ENCODE measurements at regions not wholly inside any gene's neighbourhood (a gene's known extent, or its start where the extent isn't known, plus 50 kb on each side); places are given as distances from the start of the nearest gene placed in this dataset.

DNA sequence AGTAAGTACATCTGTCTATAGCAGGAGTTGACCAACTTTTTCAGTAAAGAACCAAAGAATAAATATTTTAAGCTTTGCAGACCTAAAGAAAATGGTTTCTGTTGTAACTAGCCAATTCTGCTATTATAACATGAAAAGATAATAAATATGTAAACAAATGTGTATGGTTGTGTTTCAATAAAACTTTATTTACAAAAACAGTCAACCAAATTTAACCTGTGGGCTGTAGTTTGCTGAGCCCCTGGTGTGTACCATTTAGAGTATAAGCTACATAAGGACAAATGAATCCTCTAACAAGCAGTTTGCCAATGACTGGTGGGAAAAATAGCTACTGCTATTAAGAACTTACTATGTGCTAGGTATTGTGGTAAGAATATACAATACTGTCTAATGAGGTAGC is 79.4 kb downstream of the MAIP1 start:
- Histone ChIP-seq H3K79me2 (ENCODE audit: insufficient read depth, low read depth, low read length) (no peaks in the 10 kb centered on the region), H3K4me2 (ENCODE audit: low read length) (no peak overlapping the region), H3K9me2 (ENCODE audit: insufficient read depth, low read length) (no peaks in the 10 kb centered on the region), H3K4me1 (ENCODE audit: insufficient read depth, low read length, poor library complexity, severe bottlenecking) (no peaks in the 10 kb centered on the region), H2AFZ (ENCODE audit: low read length) (no peak overlapping the region), H3K9me3 (ENCODE audit: low read length) (no peaks in the 10 kb centered on the region), H3K36me3 (ENCODE audit: insufficient read depth, low read length) (no peaks in the 10 kb centered on the region), H3K4me3 (ENCODE audit: low read depth, low read length, poor library complexity, severe bottlenecking) (no peak overlapping the region), H3K27ac (ENCODE audit: low read depth, low read length, poor library complexity, severe bottlenecking) (no peak overlapping the region), H4K20me1 (ENCODE audit: insufficient read depth, low read length) (no peaks in the 10 kb centered on the region)
- TF ChIP-seq, protein P1, sequence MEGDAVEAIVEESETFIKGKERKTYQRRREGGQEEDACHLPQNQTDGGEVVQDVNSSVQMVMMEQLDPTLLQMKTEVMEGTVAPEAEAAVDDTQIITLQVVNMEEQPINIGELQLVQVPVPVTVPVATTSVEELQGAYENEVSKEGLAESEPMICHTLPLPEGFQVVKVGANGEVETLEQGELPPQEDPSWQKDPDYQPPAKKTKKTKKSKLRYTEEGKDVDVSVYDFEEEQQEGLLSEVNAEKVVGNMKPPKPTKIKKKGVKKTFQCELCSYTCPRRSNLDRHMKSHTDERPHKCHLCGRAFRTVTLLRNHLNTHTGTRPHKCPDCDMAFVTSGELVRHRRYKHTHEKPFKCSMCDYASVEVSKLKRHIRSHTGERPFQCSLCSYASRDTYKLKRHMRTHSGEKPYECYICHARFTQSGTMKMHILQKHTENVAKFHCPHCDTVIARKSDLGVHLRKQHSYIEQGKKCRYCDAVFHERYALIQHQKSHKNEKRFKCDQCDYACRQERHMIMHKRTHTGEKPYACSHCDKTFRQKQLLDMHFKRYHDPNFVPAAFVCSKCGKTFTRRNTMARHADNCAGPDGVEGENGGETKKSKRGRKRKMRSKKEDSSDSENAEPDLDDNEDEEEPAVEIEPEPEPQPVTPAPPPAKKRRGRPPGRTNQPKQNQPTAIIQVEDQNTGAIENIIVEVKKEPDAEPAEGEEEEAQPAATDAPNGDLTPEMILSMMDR (conservative IDR thresholded peaks at IDR 0.05; ENCODE audit: low read length): no peak
- no peak for TF ChIP-seq EZH2phosphoT487 (IDR thresholded peaks at IDR 0.05; ENCODE audit: borderline replicate concordance, low read depth, low read length)
- DNase-seq (ENCODE audit: low spot score): no peak
- ChIA-PET CTCF (ENCODE audit: unreplicated experiment) (no interaction called here), POLR2A (interaction anchor here (0.5 kb wide), 1 partner anchor 642 kb away, joined by 3 read pairs; no protein-coding TSS in a partner anchor)
- no TSS peak for BruUV-seq (replicated peaks)
- intact Hi-C loops (cut with micrococcal nuclease; ENCODE audit: unreplicated experiment): loop anchor here (5.0 kb wide), 1 partner anchor 262 kb away; no protein-coding TSS in a partner anchor

DNA sequence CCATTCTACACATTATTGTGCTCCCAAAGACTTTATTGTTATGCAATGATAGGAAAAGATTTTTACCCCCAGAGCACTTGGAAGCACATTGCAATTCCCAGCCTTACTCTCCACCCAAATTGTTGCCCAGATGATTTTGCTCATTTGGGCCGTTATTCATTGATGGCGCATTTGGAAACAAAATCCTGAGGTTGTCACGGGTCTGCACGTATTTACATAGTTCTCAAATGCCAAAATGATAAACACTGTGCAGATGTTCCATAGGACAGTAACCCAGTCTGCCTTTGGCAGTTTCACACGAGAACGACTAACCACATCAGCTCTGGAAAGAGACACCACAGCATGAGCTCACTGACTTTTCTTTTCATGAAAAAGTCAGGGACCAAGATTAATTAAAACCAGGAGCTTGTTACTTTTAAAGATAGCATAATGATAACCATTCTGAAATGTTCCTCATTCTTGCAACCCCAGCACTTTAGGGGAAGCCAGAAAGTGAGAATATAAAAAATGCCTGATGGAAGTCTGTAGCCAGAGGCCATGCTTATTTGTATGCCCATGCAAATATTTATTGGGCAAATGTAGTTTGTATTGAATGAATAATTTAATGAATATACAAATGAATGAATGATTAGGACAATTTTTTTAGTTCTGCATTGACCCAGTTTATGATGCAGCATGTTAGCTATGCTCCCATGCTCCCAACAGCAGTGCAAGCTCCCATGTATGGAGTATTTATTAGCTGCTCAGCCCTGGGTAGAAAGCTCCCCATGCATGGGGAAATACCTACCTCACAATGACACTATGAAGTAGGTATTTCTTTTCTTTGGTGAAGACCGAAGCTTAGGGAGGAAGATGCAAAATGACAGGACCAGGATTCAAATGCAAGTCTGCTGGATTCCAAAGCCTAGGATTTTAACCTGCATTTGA is 84.6 kb downstream of the MAIP1 start:
- intact Hi-C loops (cut with micrococcal nuclease; ENCODE audit: unreplicated experiment): no loop called here
- Histone ChIP-seq H3K9me2 (ENCODE audit: insufficient read depth, low read length) (no peaks in the 10 kb centered on the region), H3K79me2 (ENCODE audit: insufficient read depth, low read depth, low read length) (no peaks in the 10 kb centered on the region), H3K9me3 (ENCODE audit: low read length) (peaks cover 5% of the 10 kb centered on the region; the same call in 1 of the 2 replicates), H3K4me1 (ENCODE audit: insufficient read depth, low read length, poor library complexity, severe bottlenecking) (no peaks in the 10 kb centered on the region), H3K4me3 (ENCODE audit: low read depth, low read length, poor library complexity, severe bottlenecking) (no peak overlapping the region), H3K4me2 (ENCODE audit: low read length) (no peak overlapping the region), H3K36me3 (ENCODE audit: insufficient read depth, low read length) (no peaks in the 10 kb centered on the region), H3K27ac (ENCODE audit: low read depth, low read length, poor library complexity, severe bottlenecking) (no peak overlapping the region), H4K20me1 (ENCODE audit: insufficient read depth, low read length) (no peaks in the 10 kb centered on the region), H2AFZ (ENCODE audit: low read length) (no peak overlapping the region)
- no TSS peak for BruUV-seq (replicated peaks)
- TF ChIP-seq, protein P1 (conservative IDR thresholded peaks at IDR 0.05; ENCODE audit: low read length): no peak
- TF ChIP-seq EZH2phosphoT487 (IDR thresholded peaks at IDR 0.05; ENCODE audit: borderline replicate concordance, low read depth, low read length): no peak
- POLR2A ChIA-PET: interaction anchor here (0.8 kb wide), 1 partner anchor 33 kb away, joined by 3 read pairs; no protein-coding TSS in a partner anchor
- DNase-seq (ENCODE audit: low spot score): no peak
- CTCF ChIA-PET (ENCODE audit: unreplicated experiment): no interaction called here

DNA sequence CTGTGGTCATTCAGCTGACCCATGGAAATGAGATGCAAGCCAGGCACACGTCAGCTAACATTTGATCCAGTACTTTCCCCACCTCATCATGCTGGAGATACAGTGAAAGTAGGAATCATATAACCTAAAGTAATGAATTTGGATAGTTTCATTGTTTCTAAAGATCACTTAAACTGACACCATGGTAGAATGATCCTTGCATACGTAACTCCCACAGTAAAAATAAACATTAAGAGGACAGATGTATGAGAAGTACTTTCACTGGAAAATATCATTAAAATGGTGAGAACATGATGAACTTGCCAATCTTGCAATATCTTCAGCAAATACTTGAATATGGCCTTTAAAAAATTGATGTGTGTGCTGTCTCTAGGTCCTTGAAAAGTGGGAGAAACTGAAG is 85.4 kb downstream of the MAIP1 start:
- CTCF ChIA-PET (ENCODE audit: unreplicated experiment): no interaction called here
- no peak for DNase-seq (ENCODE audit: low spot score)
- Histone ChIP-seq H3K4me1 (ENCODE audit: insufficient read depth, low read length, poor library complexity, severe bottlenecking) (no peaks in the 10 kb centered on the region), H3K4me2 (ENCODE audit: low read length) (no peak overlapping the region), H3K36me3 (ENCODE audit: insufficient read depth, low read length) (no peaks in the 10 kb centered on the region), H3K9me3 (ENCODE audit: low read length) (peaks cover 5% of the 10 kb centered on the region; the same call in 1 of the 2 replicates), H3K9me2 (ENCODE audit: insufficient read depth, low read length) (no peaks in the 10 kb centered on the region), H2AFZ (ENCODE audit: low read length) (no peak overlapping the region), H3K27ac (ENCODE audit: low read depth, low read length, poor library complexity, severe bottlenecking) (no peak overlapping the region), H3K4me3 (ENCODE audit: low read depth, low read length, poor library complexity, severe bottlenecking) (no peak overlapping the region), H3K79me2 (ENCODE audit: insufficient read depth, low read depth, low read length) (no peaks in the 10 kb centered on the region), H4K20me1 (ENCODE audit: insufficient read depth, low read length) (no peaks in the 10 kb centered on the region)
- BruUV-seq (replicated peaks): no TSS peak
- intact Hi-C loops (cut with micrococcal nuclease; ENCODE audit: unreplicated experiment): no loop called here
- POLR2A ChIA-PET: interaction anchor here (0.8 kb wide), 1 partner anchor 32 kb away, joined by 3 read pairs; no protein-coding TSS in a partner anchor
- no peak for TF ChIP-seq EZH2phosphoT487 (IDR thresholded peaks at IDR 0.05; ENCODE audit: borderline replicate concordance, low read depth, low read length)
- TF ChIP-seq, protein P1 (conservative IDR thresholded peaks at IDR 0.05; ENCODE audit: low read length): no peak

Data from OCI-LY7 (cell line).